H9 (cell line): ENCODE measurements at regions not wholly inside any gene's neighbourhood (a gene's known extent, or its start where the extent isn't known, plus 50 kb on each side); places are given as distances from the start of the nearest gene placed in this dataset.

ENCODE experiments used
- DNase-seq: peaks from one replicate; pipeline ENCODE4 v3.0.0-alpha.2; 2017
- H2AFZ ChIP-seq: one replicate; pipeline ENCODE4 v1.6.1; 2013; ENCODE audit warnings: mild to moderate bottlenecking, low read length, control low read depth, moderate library complexity
- H2AK5ac ChIP-seq: 2 replicates; pipeline ENCODE4 v1.6.1; 2013; ENCODE audit warnings: low read length, control low read depth, mixed read lengths; ENCODE audit not compliant: insufficient read length
- H2BK120ac ChIP-seq: one replicate; pipeline ENCODE4 v1.6.1; 2013; ENCODE audit warnings: low read depth, mild to moderate bottlenecking, low read length, control low read depth, inconsistent platforms; ENCODE audit not compliant: poor library complexity, severe bottlenecking
- H2BK12ac ChIP-seq: 2 replicates; pipeline ENCODE4 v1.6.1; 2013; ENCODE audit warnings: low read length, control low read depth, mixed read lengths, low read depth; ENCODE audit not compliant: insufficient read length
- H2BK15ac ChIP-seq: 2 replicates; pipeline ENCODE4 v1.6.1; 2013; ENCODE audit warnings: low read depth, low read length, control low read depth
- H2BK20ac ChIP-seq: one replicate; pipeline ENCODE4 v1.6.1; 2013; ENCODE audit warnings: low read depth, mild to moderate bottlenecking, low read length, control low read depth, inconsistent platforms; ENCODE audit not compliant: poor library complexity, severe bottlenecking
- H2BK5ac ChIP-seq: 2 replicates; pipeline ENCODE4 v1.6.1; 2013; ENCODE audit warnings: low read length, control low read depth, mixed read lengths; ENCODE audit not compliant: insufficient read length
- H3K14ac ChIP-seq: 2 replicates; pipeline ENCODE4 v1.6.1; 2013; ENCODE audit warnings: low read length, control low read depth; ENCODE audit not compliant: insufficient read depth
- H3K18ac ChIP-seq: 2 replicates; pipeline ENCODE4 v1.6.1; 2013; ENCODE audit warnings: low read depth, mild to moderate bottlenecking, mixed read lengths, low read length, control low read depth; ENCODE audit not compliant: insufficient read length
- H3K23ac ChIP-seq: 2 replicates; pipeline ENCODE4 v1.6.1; 2013; ENCODE audit warnings: low read length, control low read depth, mixed read lengths, low read depth; ENCODE audit not compliant: insufficient read length
- H3K23me2 ChIP-seq: 2 replicates; pipeline ENCODE4 v1.6.1; 2013; ENCODE audit warnings: low read depth, mild to moderate bottlenecking, mixed read lengths, low read length, control low read depth; ENCODE audit not compliant: insufficient read length, poor library complexity, severe bottlenecking
- H3K27ac ChIP-seq: 2 replicates; pipeline ENCODE4 v1.5.1; 2013; ENCODE audit warnings: low read length, control low read depth, mixed read lengths, low read depth; ENCODE audit not compliant: insufficient read length
- H3K27me3 ChIP-seq: 2 replicates; pipeline ENCODE4 v1.6.1; 2013; ENCODE audit warnings: low read length, control low read depth, inconsistent platforms; ENCODE audit not compliant: insufficient read depth
- H3K4ac ChIP-seq: 2 replicates; pipeline ENCODE4 v1.6.1; 2013; ENCODE audit warnings: low read depth, mild to moderate bottlenecking, control low read depth, inconsistent platforms, low read length, moderate library complexity
- H3K4me1 ChIP-seq: 2 replicates; pipeline ENCODE4 v1.6.1; 2013; ENCODE audit warnings: low read length, control low read depth, inconsistent platforms; ENCODE audit not compliant: insufficient read depth
- H3K4me2 ChIP-seq: 2 replicates; pipeline ENCODE4 v1.6.1; 2013; ENCODE audit warnings: low read length, control low read depth, mixed read lengths; ENCODE audit not compliant: insufficient read length, insufficient read depth
- H3K56ac ChIP-seq: 2 replicates; pipeline ENCODE4 v1.6.1; 2013; ENCODE audit warnings: low read depth, mild to moderate bottlenecking, mixed read lengths, low read length, control low read depth; ENCODE audit not compliant: insufficient read length
- H3K79me1 ChIP-seq: 2 replicates; pipeline ENCODE4 v1.6.1; 2013; ENCODE audit warnings: low read depth, mild to moderate bottlenecking, moderate library complexity, low read length, control low read depth, inconsistent platforms; ENCODE audit not compliant: insufficient read depth, poor library complexity, severe bottlenecking
- H3K79me2 ChIP-seq: 2 replicates; pipeline ENCODE4 v1.6.1; 2013; ENCODE audit warnings: low read length, control low read depth, inconsistent platforms; ENCODE audit not compliant: insufficient read depth
- H3K9ac ChIP-seq: 2 replicates; pipeline ENCODE4 v1.6.1; 2013; ENCODE audit warnings: low read length, control low read depth, mixed read lengths; ENCODE audit not compliant: insufficient read length; ENCODE audit errors: extremely low read depth
- H3K9me3 ChIP-seq: one replicate; pipeline ENCODE4 v1.6.1; 2013; ENCODE audit warnings: low read depth, low read length, inconsistent platforms; ENCODE audit not compliant: control insufficient read depth
- H3T11ph ChIP-seq: one replicate; pipeline ENCODE4 v1.6.1; 2013; ENCODE audit warnings: mild to moderate bottlenecking, low read length, control low read depth, inconsistent platforms
- H4K20me1 ChIP-seq: one replicate; pipeline ENCODE4 v1.6.1; 2013; ENCODE audit not compliant: control insufficient read depth, insufficient read length, insufficient read depth
- H4K5ac ChIP-seq: 2 replicates; pipeline ENCODE4 v1.6.1; 2013; ENCODE audit warnings: low read depth, mild to moderate bottlenecking, mixed read lengths, low read length, control low read depth; ENCODE audit not compliant: insufficient read length
- H4K8ac ChIP-seq: replicated peaks from 2 replicates; pipeline ENCODE4 v1.6.1; 2013; ENCODE audit warnings: low read length, control low read depth, mixed read lengths, low read depth; ENCODE audit not compliant: insufficient read length
- H4K91ac ChIP-seq: 2 replicates; pipeline ENCODE4 v1.6.1; 2013; ENCODE audit warnings: low read depth, mild to moderate bottlenecking, moderate library complexity, mixed read lengths, low read length, control low read depth; ENCODE audit not compliant: insufficient read length
- H3K27ac Mint-ChIP-seq, 3 experiments: 2 replicates in 2 of 3; 3 replicates in 1 of 3; pipeline ENCODE4 v1.8.0; 2020 to 2021; ENCODE audit warnings: mixed read lengths in 3 of 3, mild to moderate bottlenecking in 1 of 3, moderate library complexity in 1 of 3
- H3K27me3 Mint-ChIP-seq: 2 replicates; pipeline ENCODE4 v1.8.0; 2021; ENCODE audit warnings: low read depth, mild to moderate bottlenecking, moderate library complexity, mixed read lengths
- H3K36me3 Mint-ChIP-seq, 3 experiments: 2 replicates in 2 of 3; 3 replicates in 1 of 3; pipeline ENCODE4 v1.8.0; 2020 to 2021; ENCODE audit warnings: low read depth in 3 of 3, mixed read lengths in 3 of 3; ENCODE audit not compliant: insufficient read depth in 1 of 3
- H3K4me1 Mint-ChIP-seq, 2 experiments: 2 replicates each; pipeline ENCODE4 v1.8.0; 2020; ENCODE audit warnings: mixed read lengths in 2 of 2
- H3K4me3 Mint-ChIP-seq, 2 experiments: 2 replicates in 1 of 2; 3 replicates in 1 of 2; pipeline ENCODE4 v1.8.0; 2020 to 2021; ENCODE audit warnings: mild to moderate bottlenecking in 2 of 2, mixed read lengths in 2 of 2, moderate library complexity in 1 of 2
- H3K9me3 Mint-ChIP-seq, 2 experiments: 2 replicates in 1 of 2; 3 replicates in 1 of 2; pipeline ENCODE4 v1.8.0; 2020; ENCODE audit warnings: mild to moderate bottlenecking in 2 of 2, mixed read lengths in 2 of 2, moderate library complexity in 1 of 2
- WGBS: extraction: QIAGEN DNeasy Blood & Tissue Kit; methylation state at CpG from one replicate; pipeline ENCODE4 v1.1.7; 2013; ENCODE audit warnings: missing lambda C conversion rate, low lambda C conversion rate, mixed read lengths; ENCODE audit not compliant: insufficient read length; ENCODE audit errors: extremely low coverage; 5-methylcytosine and 5-hydroxymethylcytosine counted together
- TF ChIP-seq, protein P1 (sequence below): fragments of 200-600 bp; sonication (generic); conservative IDR thresholded peaks from 3 replicates; pipeline ENCODE4 v1.8.0; 2021; ENCODE audit warnings: antibody characterized with exemption, mild to moderate bottlenecking

DNA sequence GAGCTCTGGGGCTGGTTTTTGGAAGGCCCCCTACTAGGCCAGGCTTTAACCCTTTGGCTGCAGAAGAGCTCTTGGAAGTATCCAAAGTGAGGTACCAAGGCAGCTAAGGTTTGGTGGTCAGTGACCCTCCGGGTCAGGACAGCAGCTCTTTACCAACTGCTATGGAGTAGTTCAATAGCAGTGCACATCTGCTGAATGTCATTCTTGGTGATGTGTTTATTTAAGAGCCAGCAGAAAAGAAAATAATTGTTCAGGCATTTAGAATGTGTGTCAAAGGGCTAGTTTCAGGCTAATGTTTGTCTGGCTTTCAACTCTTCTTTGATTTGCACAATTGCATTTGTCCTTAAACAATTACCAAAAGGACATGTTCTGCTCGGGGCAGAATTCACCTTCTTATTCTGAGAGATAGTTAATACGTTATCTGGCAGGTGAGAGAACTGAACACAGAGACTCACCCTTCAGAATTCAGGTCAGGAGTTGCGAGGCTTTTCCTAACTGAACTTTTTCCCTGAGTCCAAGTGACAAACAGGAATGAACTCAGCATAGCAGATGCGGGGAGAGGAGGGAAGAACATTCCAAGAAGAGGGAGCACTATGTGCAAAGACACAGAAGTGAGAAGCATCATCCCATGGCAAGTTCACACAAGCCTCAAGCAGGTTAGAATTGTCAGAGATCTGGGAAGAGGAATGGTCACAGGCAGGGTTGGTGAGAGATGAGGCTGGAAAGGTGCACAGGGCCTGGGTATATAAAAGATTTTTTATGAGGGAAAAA, 556.7 kb upstream of the TLE4 start:
- no peak for DNase-seq
- H3K4me2 ChIP-seq = no peak overlapping the region
- H3K36me3 Mint-ChIP-seq = no peaks in the 10 kb centered on the region; a peak in 1 of 7 replicates

More for the DNA sequence above, 556.7 kb upstream of the TLE4 start:
- H3K23ac ChIP-seq = no peak overlapping the region
- no peak overlapping the region for H3K9ac ChIP-seq
- no peak overlapping the region for H4K8ac ChIP-seq
- peaks cover 5 to 6% of the 10 kb centered on the region in 2 experiments; a peak in 3 of 4 replicates for H3K4me1 Mint-ChIP-seq
- no peak overlapping the region for H2BK20ac ChIP-seq
- no peaks in the 10 kb centered on the region for H3K23me2 ChIP-seq
- no peaks in the 10 kb centered on the region for H3K9me3 Mint-ChIP-seq
- no peak overlapping the region for H2AFZ ChIP-seq
- H4K5ac ChIP-seq = no peak overlapping the region
- H3K27ac ChIP-seq = no peak overlapping the region
- H3K4ac ChIP-seq = no peak overlapping the region
- H2BK15ac ChIP-seq = no peak overlapping the region
- no CpG with 5 or more reads among the region's 5 CpGs for WGBS
- no peaks in the 10 kb centered on the region for H3K79me2 ChIP-seq
- no peak overlapping the region for H4K91ac ChIP-seq
- H3K4me1 ChIP-seq = no peaks in the 10 kb centered on the region
- H3K14ac ChIP-seq = no peak overlapping the region
- no peak overlapping the region for H2BK120ac ChIP-seq
- no peaks in the 10 kb centered on the region for H4K20me1 ChIP-seq
- no peak overlapping the region for H3K56ac ChIP-seq
- H2AK5ac ChIP-seq = no peak overlapping the region
- no peak overlapping the region for H3K4me3 Mint-ChIP-seq
- H3K79me1 ChIP-seq = no peaks in the 10 kb centered on the region
- no peaks in the 10 kb centered on the region for H3K9me3 ChIP-seq
- no peak overlapping the region for H2BK5ac ChIP-seq
- H3K27me3 ChIP-seq = no peaks in the 10 kb centered on the region
- H3T11ph ChIP-seq = no peak overlapping the region
- no peak overlapping the region; a peak in 1 of 7 replicates for H3K27ac Mint-ChIP-seq
- H2BK12ac ChIP-seq = no peak overlapping the region
- TF ChIP-seq, protein P1, sequence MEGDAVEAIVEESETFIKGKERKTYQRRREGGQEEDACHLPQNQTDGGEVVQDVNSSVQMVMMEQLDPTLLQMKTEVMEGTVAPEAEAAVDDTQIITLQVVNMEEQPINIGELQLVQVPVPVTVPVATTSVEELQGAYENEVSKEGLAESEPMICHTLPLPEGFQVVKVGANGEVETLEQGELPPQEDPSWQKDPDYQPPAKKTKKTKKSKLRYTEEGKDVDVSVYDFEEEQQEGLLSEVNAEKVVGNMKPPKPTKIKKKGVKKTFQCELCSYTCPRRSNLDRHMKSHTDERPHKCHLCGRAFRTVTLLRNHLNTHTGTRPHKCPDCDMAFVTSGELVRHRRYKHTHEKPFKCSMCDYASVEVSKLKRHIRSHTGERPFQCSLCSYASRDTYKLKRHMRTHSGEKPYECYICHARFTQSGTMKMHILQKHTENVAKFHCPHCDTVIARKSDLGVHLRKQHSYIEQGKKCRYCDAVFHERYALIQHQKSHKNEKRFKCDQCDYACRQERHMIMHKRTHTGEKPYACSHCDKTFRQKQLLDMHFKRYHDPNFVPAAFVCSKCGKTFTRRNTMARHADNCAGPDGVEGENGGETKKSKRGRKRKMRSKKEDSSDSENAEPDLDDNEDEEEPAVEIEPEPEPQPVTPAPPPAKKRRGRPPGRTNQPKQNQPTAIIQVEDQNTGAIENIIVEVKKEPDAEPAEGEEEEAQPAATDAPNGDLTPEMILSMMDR = no peak
- H3K27me3 Mint-ChIP-seq = no peaks in the 10 kb centered on the region
- H3K18ac ChIP-seq = no peak overlapping the region
